Hematopoietic multipotent progenitor cell treated with erythropoietin and hydrocortisone succinate and interleukin-3 and kit ligand, for 6 days (in vitro differentiated cells): ENCODE measurements at regions not wholly inside any gene's neighbourhood (a gene's known extent, or its start where the extent isn't known, plus 50 kb on each side); places are given as distances from the start of the nearest gene placed in this dataset.
"Not testable (repeated sequence)": the region's sequence is repeated elsewhere in the genome, so short reads cannot be mapped to it uniquely, and the experiment has no call there.

Source experiments
- DNase-seq: peaks from one replicate; pipeline ENCODE4 v3.0.0-alpha.2; 2015

- DNase-seq, result no peak
These were observed 97.4 kb upstream of the EDEM3 start for GRCh38 chr1:184851822-184852746.

DNA sequence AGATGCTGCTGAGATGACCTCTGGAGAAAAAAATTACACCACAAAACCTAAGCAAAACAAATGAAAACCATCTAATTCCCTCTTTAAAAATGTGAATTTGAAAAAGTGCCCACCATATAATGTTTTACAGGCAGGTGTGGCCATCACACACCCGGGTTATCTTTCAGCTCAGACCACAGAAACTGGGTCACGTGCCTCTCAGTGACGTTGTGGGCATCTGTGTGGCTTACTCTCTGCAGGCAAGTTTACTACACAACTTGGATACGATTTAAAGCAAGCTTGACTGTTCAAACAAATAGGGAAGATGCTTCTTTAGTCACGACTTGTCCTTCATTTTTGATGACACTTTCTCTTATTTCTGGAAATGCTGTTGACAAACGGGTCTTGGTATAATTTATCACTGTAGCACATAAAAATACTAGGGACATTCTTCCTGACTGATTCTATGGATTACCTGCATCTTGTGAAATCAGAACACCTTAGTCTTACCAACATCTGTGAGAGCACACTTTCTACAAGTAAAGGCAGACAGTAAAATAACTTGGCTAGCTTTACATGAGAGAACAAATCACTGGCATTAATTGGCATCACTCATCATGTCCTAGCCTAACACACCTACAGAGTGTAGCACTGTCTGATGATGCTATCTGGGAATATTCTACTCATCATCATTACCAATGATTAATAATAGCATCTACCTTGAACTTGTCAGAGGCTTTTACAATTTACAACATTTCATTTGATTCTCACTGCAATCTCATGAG lies 89.3 kb upstream of the EDEM3 start:
- peak; percentile 85 for DNase-seq

GRCh38 chr1:184840596-184840995 lies 85.9 kb upstream of the EDEM3 start:
- peak; percentile 67 for DNase-seq

DNA sequence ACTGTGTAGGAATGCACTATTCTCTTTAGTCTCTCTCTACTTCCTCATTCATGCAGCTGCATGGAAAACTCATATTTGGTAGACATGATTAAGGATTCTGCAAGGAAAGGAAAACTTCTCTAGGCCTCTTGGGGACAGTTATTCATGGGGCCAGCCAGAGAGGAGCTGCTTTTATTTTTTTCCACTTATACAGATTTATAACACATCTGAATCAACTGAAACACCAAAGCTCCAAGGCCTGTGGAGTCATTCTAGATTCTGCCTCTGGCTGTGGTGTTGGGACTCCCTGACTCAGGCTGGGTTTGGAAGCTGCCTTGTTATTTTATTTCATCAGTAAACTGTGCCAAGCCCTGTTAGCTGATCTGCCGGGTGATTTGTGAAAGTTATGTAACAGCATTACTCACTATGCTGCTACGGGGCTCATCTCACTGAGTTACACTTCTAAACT lies 83.9 kb upstream of the EDEM3 start:
- peak; percentile 45 for DNase-seq

DNA sequence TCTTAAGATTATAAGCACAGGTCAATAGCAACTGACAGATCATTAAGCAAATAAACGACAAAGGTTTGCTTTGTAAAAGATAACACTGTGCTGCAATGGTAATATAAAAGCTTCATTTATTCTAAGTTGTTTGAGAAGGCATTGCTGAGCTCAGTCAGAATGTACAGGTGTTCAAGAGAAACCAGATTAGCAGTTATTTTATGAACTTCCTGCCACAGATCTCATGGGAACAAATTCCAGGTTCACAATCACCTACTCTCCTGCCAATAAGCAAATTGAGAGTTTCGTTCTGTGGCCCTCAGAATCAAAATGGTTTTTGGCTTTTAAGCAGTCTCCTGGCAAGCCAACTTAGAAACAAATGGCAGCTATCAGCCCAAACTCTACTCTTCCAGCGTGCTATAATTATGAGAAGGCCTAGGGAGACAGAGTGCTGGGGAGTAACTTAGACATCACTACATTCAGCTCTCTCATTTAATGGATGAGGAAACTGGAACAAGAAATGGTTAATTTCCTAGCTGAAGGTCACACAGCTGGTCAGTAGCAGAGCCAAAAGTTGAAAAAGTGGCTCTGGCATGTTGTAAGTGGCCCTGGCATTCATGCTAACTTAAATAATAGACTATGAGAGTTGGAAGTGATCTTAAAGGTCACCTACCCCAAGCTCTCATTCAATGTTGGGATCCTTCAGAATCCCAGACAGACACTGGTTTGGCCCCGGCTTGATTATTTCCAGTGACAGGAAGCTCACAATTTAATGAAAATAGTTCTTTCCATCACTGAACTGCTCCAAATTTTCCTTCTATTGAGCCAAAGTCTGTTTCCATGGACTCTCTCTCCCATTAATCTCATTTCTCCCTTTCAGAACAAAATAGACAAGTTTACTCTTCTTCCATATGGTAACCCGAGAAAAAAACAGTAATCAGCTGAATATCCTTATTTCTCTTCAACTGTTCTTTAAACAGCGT lies 82.6 kb upstream of the EDEM3 start:
- DNase-seq, result no peak

- DNase-seq, result no peak
These were observed 81.5 kb upstream of the EDEM3 start for GRCh38 chr1:184836141-184836540.

DNA sequence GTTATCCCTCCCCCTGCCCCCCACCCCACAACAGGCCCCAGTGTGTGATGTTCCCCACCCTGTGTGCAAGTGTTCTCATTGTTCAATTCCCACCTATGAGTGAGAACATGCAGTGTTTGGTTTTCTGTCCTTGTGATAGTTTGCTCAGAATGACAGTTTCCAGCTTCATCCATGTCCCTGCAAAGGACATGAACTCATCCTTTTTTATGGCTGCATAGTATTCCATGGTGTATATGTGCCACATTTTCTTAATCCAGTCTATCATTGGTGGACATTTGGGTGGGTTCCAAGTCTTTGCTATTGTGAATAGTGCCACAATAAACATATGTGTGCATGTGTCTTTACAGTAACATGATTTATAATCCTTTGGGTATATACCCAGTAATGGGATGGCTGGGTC lies 79.3 kb upstream of the EDEM3 start:
- DNase-seq, result not testable (repeated sequence)

DNA sequence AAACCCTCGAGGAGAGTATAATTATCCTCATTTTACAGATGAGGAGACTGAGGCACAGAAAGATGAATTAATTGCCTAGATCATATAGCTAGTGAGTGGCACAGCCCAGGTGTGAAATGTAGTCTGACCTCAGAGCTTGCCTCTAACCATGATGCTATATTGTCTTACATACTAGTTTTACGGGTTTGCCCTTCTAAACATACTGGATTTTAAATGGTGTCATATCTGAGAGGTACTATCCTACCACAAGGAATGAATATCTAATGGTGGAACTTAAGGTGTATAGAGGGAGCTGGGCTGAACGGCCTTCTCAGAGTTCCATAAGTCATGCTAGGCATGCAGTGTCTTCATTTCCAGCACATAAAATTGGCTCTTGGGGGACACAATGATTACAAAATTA lies 77.9 kb upstream of the EDEM3 start:
- DNase-seq, result no peak

DNA sequence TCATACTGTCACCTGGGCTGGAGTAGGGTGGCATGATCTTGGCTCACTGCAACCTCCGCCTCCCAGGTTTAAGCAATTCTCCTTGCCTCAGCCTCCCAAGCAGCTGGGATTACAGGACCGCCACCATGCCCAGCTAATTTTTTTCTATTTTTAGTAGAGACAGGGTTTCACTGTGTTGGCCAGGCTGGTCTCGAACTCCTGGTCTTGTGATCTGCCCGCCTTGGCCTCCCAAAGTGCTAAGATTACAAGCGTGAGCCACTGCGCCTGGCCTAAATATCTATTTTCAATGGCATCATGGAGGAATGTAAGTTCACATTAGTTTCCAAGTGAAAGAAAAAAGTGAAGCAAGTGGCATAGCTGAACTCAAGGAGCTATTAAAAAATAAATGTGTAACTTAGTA lies 74.8 kb upstream of the EDEM3 start:
- not testable (repeated sequence) for DNase-seq

GRCh38 chr1:184828369-184828717 lies 73.7 kb upstream of the EDEM3 start:
- no peak for DNase-seq

DNA sequence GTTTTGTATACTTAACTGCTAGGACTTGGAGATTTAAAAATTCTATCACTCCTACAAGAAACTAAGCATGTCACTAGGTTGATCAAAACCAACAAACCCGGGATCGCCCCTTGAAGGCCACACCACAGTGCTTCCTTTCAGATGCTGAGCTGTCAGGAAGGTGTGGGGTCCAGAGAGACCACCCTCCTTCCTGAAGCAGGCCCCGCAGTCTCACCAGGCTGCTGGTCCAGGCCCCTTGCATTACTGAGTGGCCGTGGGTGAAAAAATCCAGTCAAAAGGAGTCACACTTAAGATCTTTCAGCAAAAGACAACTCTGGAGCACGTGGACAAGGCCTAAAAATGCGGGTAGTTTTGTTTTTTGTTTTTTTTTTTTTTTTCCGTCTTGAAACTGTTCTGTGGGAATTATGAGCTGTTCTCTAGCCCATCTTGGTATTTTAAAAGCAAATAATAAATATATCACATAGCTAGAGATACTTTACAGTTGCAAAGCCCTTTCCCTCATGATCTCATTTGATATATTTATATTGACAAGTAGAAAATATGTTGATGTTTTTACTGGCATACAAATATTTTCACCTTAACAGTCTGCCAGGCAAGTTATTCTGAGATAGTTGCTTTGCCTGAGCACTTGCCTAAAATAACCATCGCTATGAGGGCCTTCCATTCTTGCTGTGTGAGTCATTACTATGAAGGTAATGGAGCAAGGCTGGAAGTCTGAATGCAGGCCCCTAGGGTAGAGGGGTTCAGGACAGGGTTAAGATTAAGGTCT lies 73.1 kb upstream of the EDEM3 start:
- no peak for DNase-seq

DNA sequence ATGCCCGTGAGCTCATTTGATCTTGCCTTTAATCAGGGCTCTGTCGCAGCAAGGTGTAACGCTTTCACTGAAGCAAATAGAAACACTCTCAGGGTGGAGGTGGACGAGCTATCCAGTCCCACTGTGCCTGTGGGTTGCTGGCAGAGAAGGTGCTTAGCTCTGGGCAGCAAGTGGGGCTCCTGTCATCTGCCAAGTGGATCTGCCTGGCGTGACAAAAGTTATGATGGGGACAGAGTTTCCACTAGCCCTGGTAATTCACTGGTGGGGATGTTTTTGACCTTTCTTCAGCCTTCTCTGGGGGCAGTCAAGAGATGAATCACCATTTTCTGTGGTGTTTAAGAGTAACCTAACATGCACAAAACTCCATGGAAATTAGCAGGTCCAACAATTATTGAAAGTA lies 71.3 kb upstream of the EDEM3 start:
- DNase-seq, result no peak

DNA sequence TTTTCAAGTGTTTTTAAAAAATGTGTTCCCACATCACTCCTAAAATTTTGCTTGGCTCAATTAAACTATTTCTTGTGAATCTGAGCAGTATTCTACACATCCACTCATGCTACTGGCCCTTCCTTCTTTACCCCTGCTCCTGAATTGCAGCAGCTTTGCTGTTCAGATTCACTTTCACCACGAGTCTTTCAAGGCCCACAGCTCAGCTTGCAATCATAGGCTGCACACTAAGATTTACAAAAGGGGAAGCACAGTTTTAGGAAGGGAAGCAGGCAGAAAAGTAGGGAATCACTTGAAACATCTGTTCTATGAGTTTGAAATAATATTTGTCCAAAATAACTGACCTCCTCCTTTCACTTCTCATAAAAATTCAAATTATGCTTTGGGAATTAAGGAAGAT lies 70.9 kb upstream of the EDEM3 start:
- DNase-seq, result peak; percentile 13

DNA sequence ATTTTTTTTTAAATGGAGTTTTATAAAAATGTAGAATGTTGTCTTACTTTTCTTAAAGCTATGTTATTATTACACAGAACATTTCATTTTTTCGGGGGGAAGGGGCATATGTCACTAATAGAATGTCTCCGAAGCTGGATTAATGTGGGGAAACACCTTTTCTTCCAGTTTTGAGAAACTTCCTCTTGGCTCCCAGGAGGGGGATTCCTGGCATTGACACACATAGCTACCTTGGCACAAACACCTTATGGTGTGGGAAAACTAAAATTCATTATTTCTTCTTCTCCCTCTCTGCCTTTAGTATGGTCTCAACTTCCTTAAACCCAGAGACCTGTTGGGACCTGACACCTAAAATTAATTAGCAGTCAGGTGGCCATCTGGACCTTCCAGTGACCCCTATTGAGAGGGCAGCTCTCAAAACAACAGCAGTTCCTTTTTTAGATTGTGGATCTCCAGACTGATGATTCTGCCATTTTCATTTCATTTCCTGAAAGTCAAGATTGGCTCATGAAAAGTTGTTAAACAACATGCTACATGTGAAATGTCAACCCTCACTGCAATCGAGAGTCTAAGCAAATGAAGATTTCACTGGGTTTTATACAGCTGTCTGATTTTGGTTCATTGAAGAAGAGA lies 70.1 kb upstream of the EDEM3 start:
- no peak for DNase-seq

DNA sequence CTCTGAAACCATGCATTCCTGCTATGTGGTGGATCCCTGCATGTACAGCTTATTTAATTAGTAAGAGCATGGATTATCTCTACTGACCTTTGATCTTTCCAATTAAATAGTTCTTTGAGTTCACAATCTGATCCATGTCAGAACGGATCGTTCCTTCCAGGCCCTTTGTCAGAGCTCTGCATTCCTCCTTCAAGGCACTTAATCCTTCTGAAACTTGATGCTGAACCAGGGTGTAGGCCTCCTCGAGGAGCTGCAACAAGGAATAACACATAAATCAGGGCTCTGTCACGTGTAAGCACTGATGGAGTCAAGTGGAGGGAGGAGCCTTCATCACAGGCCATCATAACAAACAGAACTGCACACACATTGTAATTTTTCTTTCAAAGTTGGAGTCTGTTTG lies 68.4 kb upstream of the EDEM3 start:
- DNase-seq, result no peak

DNA sequence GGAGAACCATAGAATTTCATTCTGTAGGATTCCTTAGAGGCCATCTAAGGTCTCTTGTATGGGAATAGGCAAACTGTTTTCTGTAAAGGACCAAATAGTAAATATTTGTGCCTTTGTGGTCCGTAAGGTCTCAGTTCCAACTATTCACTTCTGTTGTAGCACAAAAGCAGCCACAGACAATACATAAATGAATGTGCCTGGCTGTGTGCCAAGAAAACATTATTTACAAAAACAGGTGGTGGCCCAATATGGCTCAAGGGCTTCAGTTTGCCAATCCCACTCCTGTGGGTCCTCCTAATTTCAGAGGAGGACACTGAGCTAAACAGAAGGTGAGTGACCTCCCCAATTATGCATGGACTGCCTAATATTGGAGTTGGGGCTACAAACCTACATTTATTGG lies 67.6 kb upstream of the EDEM3 start:
- peak; percentile 13 for DNase-seq

- DNase-seq, result no peak
These were observed 67.0 kb upstream of the EDEM3 start for GRCh38 chr1:184821658-184822057.

DNA sequence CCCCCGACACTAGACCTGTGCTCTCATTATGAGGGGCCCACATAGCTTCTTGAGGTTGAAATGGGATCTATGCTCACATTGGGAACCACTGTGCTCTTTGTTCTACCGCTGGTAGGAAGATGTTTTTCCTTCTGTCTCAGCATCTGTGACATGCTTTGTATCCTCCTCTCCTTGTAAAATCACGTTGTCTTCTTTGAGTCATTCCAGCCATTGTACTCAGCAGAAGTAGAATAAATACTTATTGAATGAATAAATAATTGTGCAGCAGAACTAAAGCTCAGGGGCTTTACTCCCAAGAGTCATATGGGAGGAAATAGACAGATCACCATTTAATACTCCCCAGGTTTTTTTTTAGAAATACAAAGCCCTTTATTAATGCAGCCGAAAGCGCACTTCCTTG lies 66.3 kb upstream of the EDEM3 start:
- DNase-seq, result no peak

DNA sequence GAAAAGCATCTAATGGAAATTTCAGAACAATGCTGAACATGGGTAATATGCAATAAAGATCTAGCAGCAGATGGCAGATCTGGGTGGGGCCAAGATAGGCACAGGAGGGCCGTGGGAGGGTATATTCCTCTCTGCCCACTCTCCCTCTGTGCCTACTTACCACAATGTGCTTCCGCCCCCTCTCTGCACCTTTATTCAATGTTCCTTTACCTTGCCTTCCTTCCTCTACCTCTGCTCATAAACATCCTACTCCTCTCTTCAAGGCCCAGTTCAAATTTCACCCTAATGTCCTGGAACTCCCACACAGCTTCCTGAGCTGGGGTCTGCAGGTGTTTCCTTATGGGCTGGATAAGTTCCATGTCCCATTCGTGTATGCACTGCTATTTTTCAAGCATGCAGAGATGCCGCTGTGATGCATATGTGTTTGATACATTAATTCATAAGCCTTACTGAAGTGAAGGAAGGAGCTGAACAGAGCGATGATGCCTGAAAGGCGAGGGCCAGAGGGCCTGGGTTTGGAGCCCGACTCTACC lies 65.6 kb upstream of the EDEM3 start:
- no peak for DNase-seq

DNA sequence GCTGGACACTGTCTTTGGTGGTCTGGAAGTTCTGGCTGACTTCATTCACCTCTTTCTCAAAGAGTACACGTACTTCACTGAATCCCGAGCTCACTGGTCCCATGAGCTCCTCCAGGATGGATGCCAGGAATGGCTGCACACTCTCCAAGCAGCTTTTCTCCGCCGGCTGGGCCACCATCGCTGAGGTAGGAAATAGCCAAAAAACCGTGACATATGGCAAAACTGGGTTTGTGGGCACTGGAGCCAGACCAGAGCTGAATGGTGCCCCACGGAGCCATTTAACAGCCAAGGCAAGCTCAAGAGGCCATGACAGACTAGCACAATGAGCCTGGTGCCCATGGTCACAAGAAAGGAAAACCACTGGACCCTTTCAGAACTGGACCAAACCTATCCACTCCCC lies 64.0 kb upstream of the EDEM3 start:
- no peak for DNase-seq

DNA sequence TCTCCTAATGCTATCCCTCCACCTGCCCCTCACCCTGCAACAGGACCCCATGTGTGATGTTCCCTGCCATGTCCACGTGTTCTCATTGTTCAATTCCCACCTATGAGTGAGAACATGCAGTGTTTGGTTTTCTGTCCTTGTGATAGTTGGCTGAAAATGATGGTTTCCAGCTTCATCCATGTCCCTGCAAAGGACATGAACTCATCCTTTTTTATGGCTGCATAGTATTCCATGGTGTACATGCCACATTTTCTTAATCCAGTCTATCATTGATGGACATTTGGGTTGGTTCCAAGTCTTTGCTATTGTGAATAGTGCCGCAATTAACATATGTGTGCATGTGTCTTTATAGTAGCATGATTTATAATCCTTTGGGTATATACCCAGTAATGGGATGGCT lies 62.3 kb upstream of the EDEM3 start:
- not testable (repeated sequence) for DNase-seq
